SK-N-SH (cell line): ENCODE measurements at regions not wholly inside any gene's neighbourhood (a gene's known extent, or its start where the extent isn't known, plus 50 kb on each side); places are given as distances from the start of the nearest gene placed in this dataset.

Experiments
- FOXJ3 ChIP-seq: sonication (generic); formaldehyde crosslinking; IDR thresholded peaks from 2 replicates; pipeline ENCODE4 v1.5.1; 2020; ENCODE audit warnings: mild to moderate bottlenecking, missing genetic modification reagents
- TF ChIP-seq, protein P1 (sequence below): fragments of 200-600 bp; sonication (generic); IDR thresholded peaks from 2 replicates; pipeline ENCODE4 v1.6.1; 2017; ENCODE audit warnings: antibody characterized with exemption, mild to moderate bottlenecking, moderate library complexity

GRCh38 chr3:6088433-6088832 is 772.5 kb upstream of the GRM7 start:
- TF ChIP-seq, protein P1, sequence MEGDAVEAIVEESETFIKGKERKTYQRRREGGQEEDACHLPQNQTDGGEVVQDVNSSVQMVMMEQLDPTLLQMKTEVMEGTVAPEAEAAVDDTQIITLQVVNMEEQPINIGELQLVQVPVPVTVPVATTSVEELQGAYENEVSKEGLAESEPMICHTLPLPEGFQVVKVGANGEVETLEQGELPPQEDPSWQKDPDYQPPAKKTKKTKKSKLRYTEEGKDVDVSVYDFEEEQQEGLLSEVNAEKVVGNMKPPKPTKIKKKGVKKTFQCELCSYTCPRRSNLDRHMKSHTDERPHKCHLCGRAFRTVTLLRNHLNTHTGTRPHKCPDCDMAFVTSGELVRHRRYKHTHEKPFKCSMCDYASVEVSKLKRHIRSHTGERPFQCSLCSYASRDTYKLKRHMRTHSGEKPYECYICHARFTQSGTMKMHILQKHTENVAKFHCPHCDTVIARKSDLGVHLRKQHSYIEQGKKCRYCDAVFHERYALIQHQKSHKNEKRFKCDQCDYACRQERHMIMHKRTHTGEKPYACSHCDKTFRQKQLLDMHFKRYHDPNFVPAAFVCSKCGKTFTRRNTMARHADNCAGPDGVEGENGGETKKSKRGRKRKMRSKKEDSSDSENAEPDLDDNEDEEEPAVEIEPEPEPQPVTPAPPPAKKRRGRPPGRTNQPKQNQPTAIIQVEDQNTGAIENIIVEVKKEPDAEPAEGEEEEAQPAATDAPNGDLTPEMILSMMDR: no peak
- no peak for TF ChIP-seq FOXJ3 (CRISPR knock-in tag)
